Colonic mucosa (tissue), 4 donors: ENCODE measurements at regions not wholly inside any gene's neighbourhood (a gene's known extent, or its start where the extent isn't known, plus 50 kb on each side); places are given as distances from the start of the nearest gene placed in this dataset.

Experiments used
- DNase-seq: peaks from one replicate; pipeline ENCODE4 v3.0.0-alpha.2; 2020
- H3K27ac ChIP-seq: fragments of 200-600 bp; one replicate; pipeline ENCODE4 v1.8.0; 2021
- H3K27me3 ChIP-seq: fragments of 200-600 bp; one replicate; pipeline ENCODE4 v1.8.0; 2021
- H3K36me3 ChIP-seq: fragments of 200-600 bp; one replicate; pipeline ENCODE4 v1.8.0; 2021
- H3K4me1 ChIP-seq: fragments of 200-600 bp; one replicate; pipeline ENCODE4 v1.8.0; 2021; ENCODE audit warnings: mild to moderate bottlenecking
- H3K4me3 ChIP-seq: fragments of 200-600 bp; one replicate; pipeline ENCODE4 v1.8.0; 2021
- H3K9ac ChIP-seq, 2 donors: one replicate each; pipeline ENCODE4 v1.7.0; 2013; ENCODE audit warnings: control low read depth in 2 of 2, low read depth in 2 of 2, low read length in 2 of 2
- H3K9me3 ChIP-seq: fragments of 200-600 bp; one replicate; pipeline ENCODE4 v1.8.0; 2021
- intact Hi-C: fragments of 100-400 bp; cut with DNase I; formaldehyde crosslinking; loops from one replicate; pipeline ENCODE4 v1.14.1; 2022
- TF ChIP-seq, protein P1 (sequence below): fragments of 200-600 bp; IDR thresholded peaks from one replicate; pipeline ENCODE4 v1.8.0; 2022; ENCODE audit warnings: antibody characterized with exemption, mild to moderate bottlenecking
- donor health status: healthy.
- donor health status: DM: no; HTN: no; CAD: no.
- donor health status: DM: no; HTN: no; CAD: no.

DNA sequence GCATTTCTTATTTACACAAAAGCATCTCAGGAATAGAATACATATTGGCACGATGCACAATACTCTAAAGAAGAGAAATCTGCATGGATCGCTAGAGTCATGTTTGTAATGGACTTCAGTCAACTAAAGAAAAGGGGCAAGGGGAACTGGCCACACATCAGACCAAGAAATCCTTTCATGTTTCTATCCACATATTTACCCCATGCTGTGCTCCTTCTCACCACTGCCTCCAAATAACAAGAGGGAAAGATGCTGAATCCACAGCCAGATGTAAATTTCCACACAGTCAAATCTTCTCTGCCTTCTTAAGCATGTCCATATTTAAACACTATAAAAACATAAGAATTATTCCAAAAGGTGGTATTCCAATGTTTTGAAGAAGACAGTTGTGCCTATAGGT lies 67.6 kb downstream of the COX18 start:
- Histone ChIP-seq H3K9ac (no peak overlapping the region), H3K36me3 (no peaks in the 10 kb centered on the region), H3K4me3 (no peak overlapping the region), H3K27ac (no peak overlapping the region), H3K27me3 (no peaks in the 10 kb centered on the region), H3K9me3 (no peaks in the 10 kb centered on the region), H3K4me1 (no peaks in the 10 kb centered on the region)
- intact Hi-C loops: no loop called here
- TF ChIP-seq, protein P1, sequence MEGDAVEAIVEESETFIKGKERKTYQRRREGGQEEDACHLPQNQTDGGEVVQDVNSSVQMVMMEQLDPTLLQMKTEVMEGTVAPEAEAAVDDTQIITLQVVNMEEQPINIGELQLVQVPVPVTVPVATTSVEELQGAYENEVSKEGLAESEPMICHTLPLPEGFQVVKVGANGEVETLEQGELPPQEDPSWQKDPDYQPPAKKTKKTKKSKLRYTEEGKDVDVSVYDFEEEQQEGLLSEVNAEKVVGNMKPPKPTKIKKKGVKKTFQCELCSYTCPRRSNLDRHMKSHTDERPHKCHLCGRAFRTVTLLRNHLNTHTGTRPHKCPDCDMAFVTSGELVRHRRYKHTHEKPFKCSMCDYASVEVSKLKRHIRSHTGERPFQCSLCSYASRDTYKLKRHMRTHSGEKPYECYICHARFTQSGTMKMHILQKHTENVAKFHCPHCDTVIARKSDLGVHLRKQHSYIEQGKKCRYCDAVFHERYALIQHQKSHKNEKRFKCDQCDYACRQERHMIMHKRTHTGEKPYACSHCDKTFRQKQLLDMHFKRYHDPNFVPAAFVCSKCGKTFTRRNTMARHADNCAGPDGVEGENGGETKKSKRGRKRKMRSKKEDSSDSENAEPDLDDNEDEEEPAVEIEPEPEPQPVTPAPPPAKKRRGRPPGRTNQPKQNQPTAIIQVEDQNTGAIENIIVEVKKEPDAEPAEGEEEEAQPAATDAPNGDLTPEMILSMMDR: no peak
- no peak for DNase-seq

DNA sequence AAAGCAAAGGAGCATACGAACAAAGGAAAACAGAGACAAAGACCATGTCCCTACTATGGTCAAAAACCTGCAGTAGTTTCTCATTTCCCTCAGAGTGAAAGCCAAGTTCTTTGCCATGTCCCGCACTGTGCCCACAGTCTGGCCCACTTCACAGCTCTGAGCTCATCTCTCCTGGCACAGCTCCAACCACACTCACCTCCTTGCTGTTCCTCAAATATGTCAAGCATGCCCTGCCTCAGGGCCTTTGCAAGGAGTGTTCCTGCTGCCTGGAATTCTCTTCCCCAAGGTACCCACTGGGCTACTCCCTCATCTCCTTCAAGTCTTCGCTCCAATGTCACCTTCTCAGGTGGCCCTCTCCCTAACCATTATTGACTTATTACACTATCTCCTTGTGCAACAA lies 72.1 kb downstream of the COX18 start:
- H3K27me3 ChIP-seq: no peaks in the 10 kb centered on the region
- no peaks in the 10 kb centered on the region for H3K9me3 ChIP-seq
- TF ChIP-seq, protein P1: no peak
- H3K27ac ChIP-seq: no peak overlapping the region
- no peak overlapping the region for H3K9ac ChIP-seq
- no peaks in the 10 kb centered on the region for H3K36me3 ChIP-seq
- intact Hi-C loops: no loop called here
- DNase-seq: no peak
- H3K4me3 ChIP-seq: no peak overlapping the region
- H3K4me1 ChIP-seq: no peaks in the 10 kb centered on the region

DNA sequence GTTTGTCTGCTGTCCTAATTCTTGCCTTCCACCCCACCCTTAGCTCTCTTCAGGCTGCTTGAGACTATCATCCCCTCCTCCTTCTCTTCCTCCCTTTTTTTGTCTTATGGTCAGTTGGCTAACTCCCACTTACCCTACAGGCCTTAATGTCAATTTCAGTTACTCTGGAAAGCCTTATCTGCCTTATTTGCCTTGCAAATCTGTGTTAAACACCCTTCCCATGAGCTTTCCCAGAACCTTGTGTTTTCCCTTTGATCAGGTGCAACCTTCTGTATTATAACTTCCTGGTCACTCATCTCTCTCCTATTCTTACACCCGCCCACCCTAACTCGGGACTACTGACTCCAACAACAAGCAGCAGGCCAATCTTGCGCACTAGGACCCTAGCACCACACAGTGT lies 74.8 kb downstream of the COX18 start:
- no peaks in the 10 kb centered on the region for H3K4me1 ChIP-seq
- no peak for DNase-seq
- H3K9ac ChIP-seq: no peak overlapping the region
- no peak overlapping the region for H3K4me3 ChIP-seq
- H3K27ac ChIP-seq: no peak overlapping the region
- no peaks in the 10 kb centered on the region for H3K36me3 ChIP-seq
- no peaks in the 10 kb centered on the region for H3K9me3 ChIP-seq
- no peaks in the 10 kb centered on the region for H3K27me3 ChIP-seq
- TF ChIP-seq, protein P1: no peak
- intact Hi-C loops: no loop called here

DNA sequence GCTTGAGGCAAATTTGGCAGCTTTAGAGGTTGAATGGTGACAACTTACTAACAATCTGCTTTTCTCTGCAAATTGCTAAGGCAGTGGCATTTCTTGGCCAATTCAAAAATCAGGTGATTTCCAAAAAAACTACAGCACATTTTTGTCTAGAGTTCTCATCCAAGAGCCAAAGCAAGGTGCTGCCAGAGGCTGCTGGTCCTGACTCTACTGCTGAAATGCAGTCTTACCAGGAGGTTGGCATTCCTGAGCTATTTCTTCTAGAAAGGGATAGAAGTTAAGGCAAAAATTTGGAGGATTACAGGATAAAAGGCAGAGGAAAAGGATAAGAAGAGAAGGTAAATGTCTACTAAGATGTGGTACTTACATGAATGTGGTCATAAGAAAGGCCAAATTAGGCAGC lies 75.6 kb downstream of the COX18 start:
- H3K27me3 ChIP-seq: no peaks in the 10 kb centered on the region
- no peak for DNase-seq
- no peaks in the 10 kb centered on the region for H3K9me3 ChIP-seq
- H3K27ac ChIP-seq: no peak overlapping the region
- no peaks in the 10 kb centered on the region for H3K36me3 ChIP-seq
- H3K9ac ChIP-seq: no peak overlapping the region
- TF ChIP-seq, protein P1: no peak
- no peaks in the 10 kb centered on the region for H3K4me1 ChIP-seq
- intact Hi-C loops: no loop called here
- no peak overlapping the region for H3K4me3 ChIP-seq

DNA sequence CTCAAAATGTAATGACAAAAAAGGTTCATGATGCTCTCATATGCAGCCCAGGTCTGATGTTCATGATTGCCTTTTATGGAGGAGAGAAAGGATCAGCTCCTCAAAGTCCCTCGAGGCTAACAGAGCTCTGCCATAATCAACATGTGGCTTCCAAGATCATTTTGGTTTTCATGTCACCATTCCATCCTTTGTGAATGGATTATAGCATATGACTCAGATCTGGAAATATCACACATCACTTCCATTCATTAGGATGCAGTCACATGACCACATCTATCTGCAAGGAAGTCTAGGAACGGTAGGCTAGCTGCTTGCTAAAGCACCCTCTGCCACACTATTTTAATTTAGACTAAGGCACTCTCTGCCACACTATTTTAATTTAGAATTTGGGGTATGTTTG lies 77.6 kb downstream of the COX18 start:
- no peaks in the 10 kb centered on the region for H3K36me3 ChIP-seq
- H3K4me3 ChIP-seq: no peak overlapping the region
- no peaks in the 10 kb centered on the region for H3K9me3 ChIP-seq
- intact Hi-C loops: no loop called here
- H3K27ac ChIP-seq: no peak overlapping the region
- no peaks in the 10 kb centered on the region for H3K27me3 ChIP-seq
- TF ChIP-seq, protein P1: no peak
- DNase-seq: no peak
- H3K4me1 ChIP-seq: no peaks in the 10 kb centered on the region
- no peak overlapping the region for H3K9ac ChIP-seq
